ENCODE measurements at regions not wholly inside any gene's neighbourhood (a gene's known extent, or its start where the extent isn't known, plus 50 kb on each side); places are given as distances from the start of the nearest gene placed in this dataset.

GRCh38 chr11:98090861-98091505 is 929.8 kb upstream of the CNTN5 start:
- DNase-seq (ENCODE audit: low read depth): no peak

- DNase-seq (ENCODE audit: low read depth): no peak
Observed at GRCh38 chr11:98099371-98099770, 921.4 kb upstream of the CNTN5 start.

- DNase-seq (ENCODE audit: low read depth): no peak
Observed at GRCh38 chr11:98100689-98101088, 920.1 kb upstream of the CNTN5 start.

DNA sequence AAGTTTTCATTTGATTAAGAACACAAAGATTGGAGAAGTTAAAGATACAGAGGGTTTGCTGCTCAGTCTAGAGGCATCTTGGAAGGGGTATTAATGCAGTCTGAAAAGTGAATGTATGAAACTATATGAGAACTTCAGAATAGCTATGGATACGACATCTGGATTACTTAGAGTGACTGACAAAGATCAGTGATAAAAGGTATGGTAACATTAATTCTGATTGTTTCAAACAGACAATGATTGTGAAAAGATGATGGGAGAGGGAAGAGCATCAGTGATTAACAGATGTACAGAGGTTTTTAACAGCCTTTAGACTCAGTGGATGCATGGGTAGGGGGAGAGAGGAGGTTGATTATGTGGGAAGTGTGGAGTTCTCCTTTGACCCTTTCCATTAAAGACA is 919.4 kb upstream of the CNTN5 start:
- no peak for DNase-seq (ENCODE audit: low read depth)

- DNase-seq (ENCODE audit: low read depth): no peak
Observed at GRCh38 chr11:98104249-98104648, 916.5 kb upstream of the CNTN5 start.

- peak; percentile 1 for DNase-seq (ENCODE audit: low read depth)
Observed at GRCh38 chr11:98107736-98108135, 913.0 kb upstream of the CNTN5 start.

- DNase-seq (ENCODE audit: low read depth): no peak
Observed at GRCh38 chr11:98110030-98110429, 910.7 kb upstream of the CNTN5 start.

GRCh38 chr11:98115873-98116272 is 904.9 kb upstream of the CNTN5 start:
- DNase-seq (ENCODE audit: low read depth): no peak

DNA sequence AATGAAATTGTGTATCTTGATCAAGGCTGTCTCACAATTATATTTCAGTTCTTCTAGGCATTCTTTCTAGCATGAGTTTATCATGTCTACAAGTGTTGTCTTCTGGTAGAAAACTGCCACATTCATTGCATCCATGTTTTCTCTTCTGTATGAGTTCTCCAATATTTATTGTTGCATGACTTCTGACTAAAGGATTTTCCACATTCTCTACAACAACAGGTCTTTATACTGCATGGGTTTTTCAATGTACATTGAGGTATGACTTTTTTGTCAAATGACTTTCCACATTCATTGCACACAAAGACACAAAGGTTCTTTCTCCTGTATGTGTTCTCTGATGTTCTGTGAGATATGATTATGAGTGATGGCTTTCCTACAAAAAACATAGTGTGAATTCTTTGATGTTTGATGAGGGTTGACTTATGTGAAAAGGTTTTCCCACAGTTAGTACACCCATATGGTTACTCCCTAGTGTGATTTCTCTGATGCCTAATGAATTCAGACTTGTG is 890.6 kb upstream of the CNTN5 start:
- no peak for DNase-seq (ENCODE audit: low read depth)

- no peak for DNase-seq (ENCODE audit: low read depth)
Observed at GRCh38 chr11:98136357-98136756, 884.4 kb upstream of the CNTN5 start.

GRCh38 chr11:98137437-98137836 is 883.3 kb upstream of the CNTN5 start:
- no peak for DNase-seq (ENCODE audit: low read depth)

DNA sequence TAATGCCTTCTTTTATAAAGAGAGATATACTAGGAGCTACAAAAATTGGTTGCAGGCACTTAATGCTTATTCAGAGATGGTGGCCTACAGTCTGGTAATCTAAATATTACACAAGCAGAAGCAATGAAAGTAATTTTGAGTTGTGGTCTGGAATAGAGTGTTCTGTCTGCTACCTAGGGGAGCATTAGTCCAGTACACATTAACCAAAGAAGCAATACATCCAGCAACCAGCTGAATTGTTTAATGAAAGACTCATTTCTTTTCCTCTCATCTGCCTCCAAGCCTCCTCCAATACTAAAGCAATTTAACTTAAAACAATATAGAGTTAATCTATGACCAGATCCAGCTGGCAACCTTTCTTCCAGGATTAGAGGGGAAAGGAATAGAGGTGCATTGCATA is 877.1 kb upstream of the CNTN5 start:
- no peak for DNase-seq (ENCODE audit: low read depth)

- no peak for DNase-seq (ENCODE audit: low read depth)
Observed at GRCh38 chr11:98153752-98154151, 867.0 kb upstream of the CNTN5 start.

GRCh38 chr11:98155696-98156095 is 865.1 kb upstream of the CNTN5 start:
- DNase-seq (ENCODE audit: low read depth): no peak

DNA sequence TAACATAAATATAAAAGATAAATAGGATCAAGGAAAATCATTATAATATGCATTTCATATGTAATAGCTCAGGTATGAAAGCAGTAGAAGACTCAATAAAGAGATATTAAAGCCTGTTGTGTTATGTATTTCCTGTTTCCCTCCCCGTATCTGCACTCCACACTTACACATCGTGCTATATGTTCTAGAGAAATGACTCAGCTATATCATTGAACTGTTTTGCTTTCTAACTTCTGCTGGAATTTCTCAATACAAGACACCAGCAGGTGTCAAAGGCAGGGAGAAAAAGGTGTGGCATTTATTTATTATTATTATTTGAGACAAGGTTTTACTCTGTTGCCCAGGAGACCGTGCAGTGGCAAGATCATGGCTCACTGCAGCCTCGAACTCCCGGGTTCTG is 842.8 kb upstream of the CNTN5 start:
- DNase-seq (ENCODE audit: low read depth): no peak

GRCh38 chr11:98180511-98180910 is 840.2 kb upstream of the CNTN5 start:
- no peak for DNase-seq (ENCODE audit: low read depth)

- DNase-seq (ENCODE audit: low read depth): no peak
Observed at GRCh38 chr11:98180921-98181320, 839.8 kb upstream of the CNTN5 start.

DNA sequence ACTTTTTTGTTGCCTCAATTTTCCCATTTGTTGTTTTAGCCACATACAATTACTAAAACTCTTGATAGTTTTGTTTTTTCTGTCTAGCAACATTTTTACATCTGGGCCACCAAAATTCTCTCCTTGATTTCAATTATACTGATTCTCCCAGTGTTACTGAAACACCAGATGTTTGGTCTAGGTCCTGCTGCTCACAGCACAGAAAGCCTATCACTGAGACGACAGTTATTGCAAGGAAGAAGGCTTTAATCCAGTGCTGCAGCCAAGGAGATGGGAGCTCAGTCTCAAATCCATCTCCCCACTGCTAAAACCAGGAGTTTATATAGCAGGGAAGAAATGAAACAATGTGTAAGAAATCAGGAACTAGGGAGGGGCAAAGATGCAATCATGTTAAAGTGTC is 837.7 kb upstream of the CNTN5 start:
- DNase-seq (ENCODE audit: low read depth): no peak

GRCh38 chr11:98185245-98185644 is 835.5 kb upstream of the CNTN5 start:
- no peak for DNase-seq (ENCODE audit: low read depth)

- DNase-seq (ENCODE audit: low read depth): no peak
Observed at GRCh38 chr11:98194611-98195010, 826.1 kb upstream of the CNTN5 start.

GRCh38 chr11:98195300-98195699 is 825.4 kb upstream of the CNTN5 start:
- DNase-seq (ENCODE audit: low read depth): no peak

DNA sequence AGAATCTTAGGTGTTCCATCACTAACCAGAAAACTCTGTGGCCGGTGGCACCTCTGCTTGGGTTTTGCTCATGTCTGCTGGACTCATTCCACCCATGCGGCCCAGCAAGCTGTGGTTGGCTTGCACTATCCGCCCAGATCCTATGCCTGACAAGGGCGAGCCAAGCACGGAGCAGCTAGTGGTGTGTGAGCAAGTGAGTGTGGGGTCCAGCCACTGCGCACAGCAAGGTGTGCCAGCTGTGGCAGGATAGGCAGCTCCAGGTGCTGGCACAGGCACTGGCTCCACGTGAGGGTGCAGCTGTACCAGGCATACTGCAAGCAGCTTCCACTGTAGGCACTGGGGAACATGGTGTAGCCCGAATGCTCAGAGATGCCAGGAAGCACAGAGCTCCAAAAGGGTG is 813.7 kb upstream of the CNTN5 start:
- DNase-seq (ENCODE audit: low read depth): no peak

DNA sequence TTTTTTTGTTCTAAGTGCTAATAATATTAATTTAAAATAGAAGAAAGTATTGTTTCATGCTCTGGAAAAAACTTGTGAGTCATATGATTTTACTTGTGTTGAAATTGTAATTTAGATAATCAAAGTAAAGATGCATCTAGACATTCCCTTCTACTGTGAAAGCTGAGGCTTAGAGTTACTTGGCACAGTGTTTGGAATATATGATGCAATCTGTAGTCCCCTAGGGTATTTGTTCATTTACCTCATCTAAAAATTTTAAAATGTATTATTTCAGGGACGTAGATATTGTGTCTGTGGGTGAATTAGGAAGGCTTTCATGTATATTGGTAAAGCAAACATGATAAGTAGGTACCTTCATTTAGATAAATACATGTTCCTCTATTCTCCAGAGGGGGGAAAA is 793.5 kb upstream of the CNTN5 start:
- DNase-seq (ENCODE audit: low read depth): no peak

GRCh38 chr11:98230678-98231077 is 790.1 kb upstream of the CNTN5 start:
- no peak for DNase-seq (ENCODE audit: low read depth)

Measured in myocyte (in vitro differentiated cells).